Astrocyte of the spinal cord (primary cell): ENCODE measurements at regions not wholly inside any gene's neighbourhood (a gene's known extent, or its start where the extent isn't known, plus 50 kb on each side); places are given as distances from the start of the nearest gene placed in this dataset.

Experiments
- DNase-seq: peaks from one replicate; pipeline ENCODE4 v3.0.0; 2011; ENCODE audit warnings: low read depth, low spot score
- H3K4me3 ChIP-seq: 2 replicates; pipeline ENCODE4 v1.5.1; 2011; ENCODE audit warnings: low read depth, mild to moderate bottlenecking, low read length, moderate library complexity
- CTCF ChIP-seq: IDR thresholded peaks from 2 replicates; pipeline ENCODE4 v1.5.1; 2012; ENCODE audit warnings: low read depth, mild to moderate bottlenecking, low read length, inconsistent platforms
- in situ Hi-C: cut with HindIII; loops from 2 replicates; pipeline ENCODE4 v1.10.0; 2017; ENCODE audit warnings: low sequenced_read_pairs

- in situ Hi-C loops = no loop called here
- no peak overlapping the region for H3K4me3 ChIP-seq
- no peak for TF ChIP-seq CTCF
- DNase-seq = no peak
Measured at GRCh38 chr6:105818505-105818904, 267.6 kb upstream of the PRDM1 start.

- no peak overlapping the region for H3K4me3 ChIP-seq
- DNase-seq = no peak
- in situ Hi-C loops = no loop called here
- no peak for TF ChIP-seq CTCF
Measured at GRCh38 chr6:105817961-105818360, 268.2 kb upstream of the PRDM1 start.

- TF ChIP-seq CTCF = no peak
- in situ Hi-C loops = no loop called here
- no peak for DNase-seq
- no peak overlapping the region for H3K4me3 ChIP-seq
Measured at GRCh38 chr6:105817370-105817769, 268.8 kb upstream of the PRDM1 start.

- no peak overlapping the region for H3K4me3 ChIP-seq
- no peak for TF ChIP-seq CTCF
- no peak for DNase-seq
- in situ Hi-C loops = no loop called here
Measured at GRCh38 chr6:105816847-105817246, 269.3 kb upstream of the PRDM1 start.

GRCh38 chr6:105815661-105816555, 270.2 kb upstream of the PRDM1 start:
- no peak overlapping the region for H3K4me3 ChIP-seq
- no peak for TF ChIP-seq CTCF
- no peak for DNase-seq
- in situ Hi-C loops = no loop called here

- no peak overlapping the region for H3K4me3 ChIP-seq
- DNase-seq = no peak
- TF ChIP-seq CTCF = no peak
- in situ Hi-C loops = no loop called here
Measured at GRCh38 chr6:105814745-105815536, 271.2 kb upstream of the PRDM1 start.
